Retinal pigment epithelial cell (primary cell): ENCODE measurements at regions not wholly inside any gene's neighbourhood (a gene's known extent, or its start where the extent isn't known, plus 50 kb on each side); places are given as distances from the start of the nearest gene placed in this dataset.
A peak's percentile ranks its signal among the peaks of the same experiment; 100 is the strongest.

Experiments used
- DNase-seq: peaks from one replicate; pipeline ENCODE4 v3.0.0-alpha.2; 2010; ENCODE audit warnings: low read depth
- H3K4me3 ChIP-seq: 2 replicates; pipeline ENCODE4 v1.5.1; 2011; ENCODE audit warnings: mild to moderate bottlenecking, low read length, control low read depth, moderate library complexity
- CTCF ChIP-seq: conservative IDR thresholded peaks from 2 replicates; pipeline ENCODE4 v1.5.1; 2011; ENCODE audit warnings: low read depth, low read length, control low read depth, inconsistent platforms

- no peak for TF ChIP-seq CTCF
- DNase-seq: no peak
- no peak overlapping the region for H3K4me3 ChIP-seq
These were observed 417.1 kb downstream of the CSNK1G3 start for GRCh38 chr5:123929055-123929474.

- H3K4me3 ChIP-seq: no peak overlapping the region
- no peak for TF ChIP-seq CTCF
- DNase-seq: no peak
These were observed 416.4 kb downstream of the CSNK1G3 start for GRCh38 chr5:123928401-123928800.

- TF ChIP-seq CTCF: no peak
- DNase-seq: no peak
- H3K4me3 ChIP-seq: no peak overlapping the region
These were observed 409.2 kb downstream of the CSNK1G3 start for GRCh38 chr5:123921193-123921592.

GRCh38 chr5:123916345-123917121, 404.6 kb downstream of the CSNK1G3 start:
- DNase-seq: peak; percentile 92
- no peak overlapping the region for H3K4me3 ChIP-seq
- no peak for TF ChIP-seq CTCF

- TF ChIP-seq CTCF: no peak
- no peak overlapping the region for H3K4me3 ChIP-seq
- DNase-seq: no peak
These were observed 402.4 kb downstream of the CSNK1G3 start for GRCh38 chr5:123914333-123914732.

GRCh38 chr5:123907349-123907748, 395.4 kb downstream of the CSNK1G3 start:
- TF ChIP-seq CTCF: no peak
- no peak overlapping the region for H3K4me3 ChIP-seq
- DNase-seq: no peak

GRCh38 chr5:123906698-123907295, 394.8 kb downstream of the CSNK1G3 start:
- no peak for DNase-seq
- TF ChIP-seq CTCF: no peak

More at GRCh38 chr5:123906698-123907295, 394.8 kb downstream of the CSNK1G3 start:
- H3K4me3 ChIP-seq: no peak overlapping the region
